NT2/D1 (cell line): ENCODE measurements at regions not wholly inside any gene's neighbourhood (a gene's known extent, or its start where the extent isn't known, plus 50 kb on each side); places are given as distances from the start of the nearest gene placed in this dataset.

Source experiments
- SUZ12 ChIP-seq: IDR thresholded peaks from 2 replicates; pipeline ENCODE4 v1.6.1; 2011; ENCODE audit not compliant: insufficient read length, insufficient read depth; ENCODE audit errors: extremely low read depth
- YY1 ChIP-seq: IDR thresholded peaks from 2 replicates; pipeline ENCODE4 v1.6.1; 2011; ENCODE audit not compliant: insufficient read length, insufficient read depth
- ZNF274 ChIP-seq: IDR thresholded peaks from 2 replicates; pipeline ENCODE4 v1.6.1; 2011; ENCODE audit warnings: mild to moderate bottlenecking, low read depth, low read length

DNA sequence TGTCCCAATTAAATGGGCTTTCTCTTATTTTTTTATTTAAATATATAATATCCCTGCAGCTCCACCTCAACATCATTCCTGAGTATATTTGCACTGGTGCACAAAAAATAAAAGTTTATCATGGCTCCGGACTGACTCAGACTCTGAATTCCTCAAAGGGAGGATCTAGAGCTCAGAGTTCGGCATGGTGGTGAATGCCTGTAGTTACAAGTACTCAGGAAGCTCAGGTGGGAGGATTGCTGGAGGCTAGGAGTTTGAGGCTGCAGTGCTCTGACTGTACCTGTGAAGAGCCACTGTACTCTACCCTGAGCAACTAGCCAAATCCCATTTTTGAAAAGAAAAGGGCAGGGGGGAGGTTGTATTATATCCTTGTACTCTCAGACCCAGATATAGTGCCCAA lies 52.8 kb upstream of the NRXN1 start:
- TF ChIP-seq ZNF274, result no peak
- no peak for TF ChIP-seq SUZ12
- TF ChIP-seq YY1, result no peak
